Activated CD8-positive, alpha-beta memory T cell treated with anti-CD3 and anti-CD28 coated beads for 24 hours (primary cell): ENCODE measurements at regions not wholly inside any gene's neighbourhood (a gene's known extent, or its start where the extent isn't known, plus 50 kb on each side); places are given as distances from the start of the nearest gene placed in this dataset.
"Not testable (repeated sequence)": the region's sequence is repeated elsewhere in the genome, so short reads cannot be mapped to it uniquely, and the experiment has no call there.

Experiments
- DNase-seq: peaks from one replicate; pipeline ENCODE4 v3.0.0-alpha.2; 2020

GRCh38 chr17:71464751-71465150 lies 656.1 kb upstream of the SOX9 start:
- no peak for DNase-seq

GRCh38 chr17:71467719-71468118 lies 653.1 kb upstream of the SOX9 start:
- no peak for DNase-seq

GRCh38 chr17:71470062-71470461 lies 650.8 kb upstream of the SOX9 start:
- DNase-seq, result no peak

DNA sequence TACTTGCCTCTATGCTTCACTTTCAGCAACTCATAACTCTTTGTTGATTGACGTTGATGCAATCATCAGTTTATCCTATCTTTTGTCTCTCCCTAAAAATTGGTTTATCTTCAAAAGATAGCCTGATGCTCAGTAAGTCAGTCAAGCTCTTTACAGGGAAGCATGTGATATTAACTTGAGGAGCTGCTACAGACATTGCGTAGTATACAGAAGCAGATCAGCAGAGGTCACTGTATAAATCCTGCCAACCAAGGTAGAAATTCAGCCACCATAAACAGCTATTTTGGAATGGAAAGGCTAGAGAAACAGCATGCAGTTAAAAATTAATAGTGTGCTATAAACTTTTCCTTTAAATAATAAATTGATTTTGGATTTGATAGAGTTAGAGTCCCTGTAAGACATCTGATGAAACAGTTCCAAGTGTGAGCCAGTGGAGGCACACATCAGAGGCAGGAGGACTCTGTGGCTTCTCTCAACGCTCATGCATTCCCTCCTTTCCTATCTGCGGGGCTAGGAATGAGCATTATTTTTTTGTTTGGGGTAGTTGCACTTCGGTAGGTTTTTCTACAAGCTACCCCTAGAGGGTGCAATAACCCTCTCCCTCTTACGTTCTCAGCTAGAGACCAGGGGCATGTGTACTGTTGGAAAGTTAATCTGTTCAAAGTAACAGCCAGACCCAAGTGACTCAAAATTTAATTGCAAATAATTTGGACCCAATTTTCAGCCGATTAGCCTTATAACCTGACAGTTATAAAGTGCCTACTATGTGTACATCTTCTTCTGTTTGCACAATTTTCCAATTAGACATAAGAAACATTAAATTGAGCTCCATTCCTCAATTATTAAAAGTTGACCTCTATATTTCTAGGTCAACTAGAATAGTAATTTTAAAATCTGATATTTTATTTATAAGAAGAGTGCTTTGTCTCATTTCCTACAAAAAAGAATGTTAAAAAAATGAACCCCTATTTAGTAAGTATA lies 647.7 kb upstream of the SOX9 start:
- DNase-seq, result no peak

DNA sequence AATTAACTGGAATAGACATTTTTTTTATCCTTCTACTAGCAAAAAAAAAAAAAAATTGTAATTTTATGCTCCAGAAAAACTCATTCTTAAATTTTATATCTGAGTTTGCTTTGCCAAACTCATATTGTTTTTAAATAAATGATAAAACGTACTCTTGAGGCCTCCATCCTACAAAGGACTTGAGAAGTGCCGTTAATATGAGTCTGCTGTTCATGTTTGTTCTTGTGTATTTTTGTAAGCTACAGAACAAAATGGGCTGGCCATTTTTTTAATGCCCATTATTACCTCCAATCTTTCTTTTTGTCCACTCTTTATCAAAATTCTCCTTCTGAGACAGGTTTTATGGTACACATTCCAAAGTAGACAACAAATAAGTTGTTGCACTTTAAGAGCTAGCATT lies 643.5 kb upstream of the SOX9 start:
- no peak for DNase-seq

DNA sequence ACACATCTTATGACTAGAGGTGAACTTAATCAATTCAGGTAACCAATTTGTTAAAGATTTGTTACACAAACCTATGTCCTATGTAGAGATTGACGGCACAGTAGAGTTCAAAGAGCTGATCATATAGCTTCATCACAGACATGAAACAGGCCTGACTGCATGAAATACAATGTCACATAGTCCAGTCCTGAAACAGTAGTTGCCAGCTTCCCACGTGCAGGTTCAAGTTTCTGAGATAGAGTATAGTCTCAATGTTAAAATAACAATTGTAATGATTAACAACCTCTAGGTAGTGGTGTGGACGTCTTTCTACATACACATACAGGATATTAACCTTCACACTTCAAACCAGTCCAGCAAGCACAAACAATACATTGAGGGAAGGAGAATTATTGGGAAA lies 640.7 kb upstream of the SOX9 start:
- DNase-seq, result no peak

DNA sequence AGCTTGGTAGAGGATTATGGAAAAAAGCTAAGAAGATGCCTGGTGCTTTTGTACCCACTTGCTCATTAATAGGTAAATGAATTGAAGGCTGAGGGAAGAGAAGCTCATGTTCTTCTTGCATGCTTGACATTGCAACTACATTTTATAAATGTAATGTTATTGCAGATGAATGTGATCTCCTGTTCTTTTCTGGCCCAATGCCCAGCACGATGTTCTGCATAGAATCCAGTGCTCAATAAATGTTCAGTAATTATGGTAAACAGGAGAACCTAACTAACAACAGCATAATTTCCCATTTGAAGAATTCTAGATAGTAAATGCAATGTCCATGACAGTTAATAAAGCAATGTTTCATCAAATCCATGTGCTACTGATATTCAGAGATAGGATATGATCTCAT lies 638.2 kb upstream of the SOX9 start:
- DNase-seq, result no peak

DNA sequence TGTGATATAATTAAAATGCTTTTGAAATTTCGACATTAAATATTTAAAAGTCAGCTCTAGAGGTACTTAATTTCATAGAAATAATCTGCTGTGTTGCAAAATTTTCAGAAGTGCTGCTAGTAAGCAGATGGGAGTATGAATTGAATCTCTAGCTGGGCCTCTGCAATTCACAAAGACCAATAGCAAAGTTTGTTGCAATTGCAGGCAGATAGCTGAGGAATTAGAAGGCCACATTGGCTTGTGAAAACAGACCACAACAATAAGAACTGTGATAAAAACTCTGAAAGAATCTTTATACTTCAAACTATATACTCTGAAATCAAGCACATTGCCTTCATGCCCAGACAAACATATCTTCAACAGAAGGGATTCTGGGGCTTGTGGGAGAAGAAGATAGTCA lies 636.3 kb upstream of the SOX9 start:
- no peak for DNase-seq

DNA sequence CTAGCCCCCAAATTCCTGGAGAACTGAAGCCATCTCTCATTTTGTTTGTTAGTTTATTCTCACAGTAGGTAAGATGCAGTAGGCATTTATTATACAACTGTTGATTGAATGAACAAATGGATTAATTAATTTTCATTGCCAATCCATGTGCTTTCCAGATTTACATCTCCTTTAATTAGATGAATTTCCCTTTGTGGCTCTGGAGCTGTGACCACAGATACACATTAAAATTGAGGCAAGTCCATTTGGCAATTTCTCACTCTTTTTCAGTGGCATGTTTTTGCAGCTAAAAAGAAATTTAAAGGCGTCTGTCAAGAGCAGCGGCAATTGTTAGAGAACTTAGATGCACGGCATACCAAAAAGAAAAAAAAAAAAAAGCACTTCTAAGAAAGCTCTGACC lies 635.4 kb upstream of the SOX9 start:
- DNase-seq, result no peak

- DNase-seq, result no peak
These were observed 634.6 kb upstream of the SOX9 start for GRCh38 chr17:71486261-71486660.

DNA sequence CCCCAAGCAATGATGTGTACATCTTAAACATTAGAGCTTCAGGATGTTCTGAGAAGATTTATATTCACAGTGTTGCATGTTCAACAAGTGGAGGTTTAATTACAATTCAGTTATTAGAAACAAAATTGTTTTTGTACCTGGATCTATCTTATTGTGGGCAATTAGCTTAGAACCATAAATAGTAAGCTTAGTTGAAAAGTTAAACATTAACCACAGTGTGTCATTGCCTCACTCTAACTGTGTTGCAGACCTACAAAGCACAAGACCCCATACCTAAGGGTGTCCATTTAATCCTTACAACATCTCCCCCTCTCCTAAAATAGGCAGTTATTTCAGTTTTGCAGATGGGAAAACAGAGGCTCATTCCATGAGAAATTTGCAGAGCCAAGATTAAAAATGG lies 632.0 kb upstream of the SOX9 start:
- no peak for DNase-seq

DNA sequence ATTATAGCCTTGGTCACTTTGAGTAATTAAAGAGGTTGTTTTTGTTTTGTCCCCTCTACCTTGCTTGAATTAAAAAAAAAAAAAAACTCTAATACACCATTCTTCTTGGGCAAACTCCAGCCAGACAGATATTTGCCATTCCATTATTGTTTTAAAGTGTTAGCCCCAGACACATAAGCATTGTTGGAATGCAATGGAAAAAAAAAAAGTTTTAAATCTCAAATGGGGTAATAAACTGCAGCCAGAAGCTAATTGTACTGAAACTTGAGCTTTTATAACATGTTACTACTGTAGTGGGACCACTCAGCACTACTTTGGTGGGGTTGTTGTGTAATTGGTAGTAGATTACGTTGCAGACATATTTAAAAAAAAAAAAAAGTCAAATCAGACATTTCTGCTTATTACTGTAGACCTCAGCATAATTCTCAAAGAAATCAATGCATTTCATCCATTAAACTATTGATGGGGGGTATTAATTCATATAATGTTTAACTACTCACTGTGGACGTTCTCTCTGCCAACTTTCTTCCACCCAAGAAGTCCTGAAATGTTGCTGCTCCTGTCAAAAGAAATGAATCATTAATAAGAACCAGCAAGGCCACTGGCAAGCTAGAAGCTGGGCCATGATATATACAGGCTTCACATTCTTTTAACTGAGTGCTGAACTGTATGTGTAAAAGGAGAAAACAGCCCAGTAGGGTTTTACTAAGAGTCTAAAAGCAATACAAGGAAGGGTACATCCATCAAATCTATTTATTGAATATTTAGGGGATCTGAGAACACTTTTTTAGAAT lies 626.6 kb upstream of the SOX9 start:
- no peak for DNase-seq

GRCh38 chr17:71495420-71495819 lies 625.4 kb upstream of the SOX9 start:
- no peak for DNase-seq

DNA sequence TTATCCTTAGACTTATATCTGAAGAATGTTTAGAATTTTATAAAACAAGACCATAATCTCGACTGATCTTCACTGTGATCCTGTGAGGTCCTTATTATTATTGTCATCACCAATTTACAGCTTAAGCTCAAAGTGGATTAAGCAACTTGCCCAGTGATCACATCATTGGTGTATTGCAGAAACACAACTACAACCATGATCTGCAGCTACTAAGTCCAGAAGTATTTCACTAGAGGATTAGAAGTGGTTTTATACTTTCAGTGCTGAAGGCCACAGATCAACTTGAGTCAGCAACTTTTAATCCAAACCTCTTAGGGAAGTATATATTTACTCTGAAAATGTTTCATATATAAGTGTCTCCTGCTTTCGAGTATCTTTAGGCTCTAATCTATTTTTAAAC lies 624.3 kb upstream of the SOX9 start:
- no peak for DNase-seq

GRCh38 chr17:71500761-71501555 lies 619.9 kb upstream of the SOX9 start:
- DNase-seq, result no peak

DNA sequence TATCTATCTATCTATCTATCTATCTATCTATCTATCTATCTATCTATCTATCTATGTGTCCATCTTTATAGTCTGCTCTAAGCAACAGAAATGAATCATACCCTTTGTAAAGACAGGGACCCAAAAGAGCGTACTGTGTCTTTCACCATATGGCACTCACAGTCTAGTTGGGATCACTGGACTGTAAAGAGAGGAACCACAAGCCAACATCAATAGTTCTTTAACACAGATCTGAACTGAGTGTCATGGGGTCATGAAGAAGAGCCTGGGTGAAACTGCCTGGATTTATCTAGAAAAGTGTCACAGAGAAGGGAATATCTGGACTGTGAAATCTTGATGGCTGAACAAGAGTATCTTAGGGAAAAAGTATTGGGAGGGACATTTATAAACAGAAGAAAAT lies 619.1 kb upstream of the SOX9 start:
- no peak for DNase-seq

DNA sequence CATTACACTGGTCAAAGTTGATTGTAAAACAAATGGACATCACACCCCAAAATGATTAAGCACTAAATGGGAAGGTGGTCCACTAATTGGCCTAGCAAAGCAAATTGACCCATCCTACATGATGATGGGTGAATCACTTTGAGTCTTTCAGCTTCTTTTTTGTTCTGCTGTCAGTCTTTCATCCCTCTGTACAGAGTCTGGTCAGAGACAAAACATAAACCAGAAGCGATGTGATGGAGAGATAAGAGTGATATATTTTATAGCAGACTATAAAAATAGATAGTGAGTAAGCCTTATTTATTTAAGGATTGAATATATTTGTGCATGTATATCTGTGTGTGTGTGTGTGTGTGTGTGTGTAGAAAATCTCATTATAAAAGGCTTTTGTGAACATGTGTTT lies 618.4 kb upstream of the SOX9 start:
- DNase-seq, result no peak

- DNase-seq, result no peak
These were observed 616.9 kb upstream of the SOX9 start for GRCh38 chr17:71503710-71504465.

GRCh38 chr17:71505200-71505599 lies 615.6 kb upstream of the SOX9 start:
- DNase-seq, result no peak

- no peak for DNase-seq
These were observed 614.8 kb upstream of the SOX9 start for GRCh38 chr17:71505981-71506380.

DNA sequence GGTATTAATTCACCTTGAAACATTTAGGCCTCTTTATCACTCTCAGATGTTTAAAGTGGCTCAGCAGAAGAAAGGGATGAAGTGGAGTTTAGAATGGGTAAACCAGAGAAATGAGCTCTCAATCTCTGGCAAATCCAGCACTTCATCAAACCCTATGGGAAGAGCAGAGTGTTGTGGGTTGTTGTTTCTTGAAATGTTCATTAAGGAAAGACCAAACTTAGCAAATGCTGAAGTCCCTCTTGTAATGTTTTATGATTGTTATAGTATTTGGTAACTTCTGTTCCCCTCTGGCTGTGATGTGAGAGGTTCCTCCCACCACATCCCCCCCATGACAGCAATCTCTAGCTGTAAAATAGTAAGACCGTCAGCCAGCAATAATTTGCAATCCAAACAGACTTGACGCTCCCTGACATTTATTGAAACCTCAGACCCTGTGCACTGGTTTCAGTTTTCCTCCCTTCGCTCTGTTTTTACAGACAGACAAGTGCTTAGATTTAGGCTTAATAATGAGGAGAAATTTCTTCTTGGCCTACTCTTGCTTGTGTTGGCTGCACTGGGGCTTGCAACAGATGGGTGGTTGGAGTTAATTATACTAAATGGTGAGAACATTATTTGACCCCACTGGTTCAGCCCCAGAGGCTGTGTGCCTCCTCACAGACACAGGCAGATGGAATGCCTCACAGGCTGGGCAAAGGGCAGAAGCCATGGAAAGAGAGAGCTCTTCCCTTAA lies 609.4 kb upstream of the SOX9 start:
- DNase-seq, result no peak

GRCh38 chr17:71513725-71514124 lies 607.1 kb upstream of the SOX9 start:
- DNase-seq, result not testable (repeated sequence)
